ENCODE measurements at regions not wholly inside any gene's neighbourhood (a gene's known extent, or its start where the extent isn't known, plus 50 kb on each side); places are given as distances from the start of the nearest gene placed in this dataset.

- TF ChIP-seq EZH2 (optimal IDR thresholded peaks at IDR 0.05; ENCODE audit: low read depth, low read length) (no peak), CTCF (IDR thresholded peaks at IDR 0.05; ENCODE audit: low read length) (no peak), EZH2phosphoT487 (IDR thresholded peaks at IDR 0.05; ENCODE audit: low read length) (no peak)
These were observed 449.1 kb upstream of the NDST4 start for GRCh38 chr4:115562506-115562905.

Data from MM.1S (cell line).